ENCODE measurements at regions not wholly inside any gene's neighbourhood (a gene's known extent, or its start where the extent isn't known, plus 50 kb on each side); places are given as distances from the start of the nearest gene placed in this dataset.

- no peak overlapping the region for H3K4me3 ChIP-seq
- intact Hi-C loops (cut with DNase I), result no loop called here
- no peaks in the 10 kb centered on the region for H3K36me3 ChIP-seq
- TF ChIP-seq, protein P1, sequence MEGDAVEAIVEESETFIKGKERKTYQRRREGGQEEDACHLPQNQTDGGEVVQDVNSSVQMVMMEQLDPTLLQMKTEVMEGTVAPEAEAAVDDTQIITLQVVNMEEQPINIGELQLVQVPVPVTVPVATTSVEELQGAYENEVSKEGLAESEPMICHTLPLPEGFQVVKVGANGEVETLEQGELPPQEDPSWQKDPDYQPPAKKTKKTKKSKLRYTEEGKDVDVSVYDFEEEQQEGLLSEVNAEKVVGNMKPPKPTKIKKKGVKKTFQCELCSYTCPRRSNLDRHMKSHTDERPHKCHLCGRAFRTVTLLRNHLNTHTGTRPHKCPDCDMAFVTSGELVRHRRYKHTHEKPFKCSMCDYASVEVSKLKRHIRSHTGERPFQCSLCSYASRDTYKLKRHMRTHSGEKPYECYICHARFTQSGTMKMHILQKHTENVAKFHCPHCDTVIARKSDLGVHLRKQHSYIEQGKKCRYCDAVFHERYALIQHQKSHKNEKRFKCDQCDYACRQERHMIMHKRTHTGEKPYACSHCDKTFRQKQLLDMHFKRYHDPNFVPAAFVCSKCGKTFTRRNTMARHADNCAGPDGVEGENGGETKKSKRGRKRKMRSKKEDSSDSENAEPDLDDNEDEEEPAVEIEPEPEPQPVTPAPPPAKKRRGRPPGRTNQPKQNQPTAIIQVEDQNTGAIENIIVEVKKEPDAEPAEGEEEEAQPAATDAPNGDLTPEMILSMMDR (IDR thresholded peaks at IDR 0.05), result no peak
- H3K27me3 ChIP-seq, result no peaks in the 10 kb centered on the region
- DNase-seq (no peak), ATAC-seq (no peak)
- H3K9me3 ChIP-seq, result peaks cover 0 to 2% of the 10 kb centered on the region in 2 donors
- no peak overlapping the region for H3K27ac ChIP-seq
- no peaks in the 10 kb centered on the region for H3K4me1 ChIP-seq
These were observed 267.1 kb upstream of the TMTC4 start for GRCh38 chr13:100941377-100942368.

DNA sequence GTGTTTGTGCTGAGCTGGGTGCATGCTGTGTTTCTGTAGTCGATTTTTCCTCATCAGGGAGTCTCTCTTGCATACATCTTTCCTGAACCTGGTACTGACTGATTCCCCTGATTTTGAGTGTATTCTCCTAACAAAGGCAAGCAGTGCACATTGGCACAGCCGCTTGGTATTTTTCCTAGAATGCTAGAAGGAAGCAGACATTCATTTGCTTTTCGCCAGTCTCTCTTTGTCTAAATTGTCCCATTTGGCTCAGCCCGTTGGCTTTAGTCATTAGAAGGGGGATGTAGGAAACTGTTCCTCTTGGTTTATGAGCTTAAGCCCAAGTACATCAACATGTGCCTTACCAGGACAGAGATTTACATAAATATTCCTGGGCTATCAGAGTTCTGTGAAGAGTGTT, 266.1 kb upstream of the TMTC4 start:
- H3K27me3 ChIP-seq, result no peaks in the 10 kb centered on the region
- TF ChIP-seq, protein P1 (IDR thresholded peaks at IDR 0.05), result no peak
- no peak for DNase-seq
- no peak overlapping the region for H3K4me3 ChIP-seq
- no peak for ATAC-seq
- no peaks in the 10 kb centered on the region for H3K4me1 ChIP-seq
- H3K27ac ChIP-seq, result no peak overlapping the region
- peaks cover 0 to 2% of the 10 kb centered on the region in 2 donors for H3K9me3 ChIP-seq
- H3K36me3 ChIP-seq, result no peaks in the 10 kb centered on the region
- intact Hi-C loops (cut with DNase I), result no loop called here

DNA sequence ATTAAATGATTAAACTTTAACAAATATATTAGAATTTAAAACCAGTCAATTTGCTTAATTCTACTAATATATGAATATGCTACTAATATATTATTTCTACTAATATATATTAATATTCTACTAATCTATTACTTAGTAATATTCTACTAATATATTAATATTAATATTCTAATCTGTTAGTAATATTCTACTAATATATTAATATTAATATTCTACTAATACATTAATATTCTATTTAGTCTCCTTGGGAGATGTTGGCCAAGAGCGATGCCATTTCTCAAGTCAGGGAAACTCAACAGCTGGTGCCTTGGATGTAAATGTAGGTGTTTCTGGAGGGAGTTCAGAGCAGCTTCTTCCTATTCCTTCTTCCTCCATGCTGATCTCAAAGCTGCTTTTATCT, 259.2 kb upstream of the TMTC4 start:
- H3K4me3 ChIP-seq, result no peak overlapping the region
- H3K9me3 ChIP-seq, result peaks cover 0 to 2% of the 10 kb centered on the region in 2 donors
- H3K4me1 ChIP-seq, result no peaks in the 10 kb centered on the region
- intact Hi-C loops (cut with DNase I), result no loop called here
- DNase-seq (no peak), ATAC-seq (no peak)
- H3K27me3 ChIP-seq, result no peaks in the 10 kb centered on the region
- TF ChIP-seq, protein P1 (IDR thresholded peaks at IDR 0.05), result no peak
- no peak overlapping the region for H3K27ac ChIP-seq
- no peaks in the 10 kb centered on the region for H3K36me3 ChIP-seq

DNA sequence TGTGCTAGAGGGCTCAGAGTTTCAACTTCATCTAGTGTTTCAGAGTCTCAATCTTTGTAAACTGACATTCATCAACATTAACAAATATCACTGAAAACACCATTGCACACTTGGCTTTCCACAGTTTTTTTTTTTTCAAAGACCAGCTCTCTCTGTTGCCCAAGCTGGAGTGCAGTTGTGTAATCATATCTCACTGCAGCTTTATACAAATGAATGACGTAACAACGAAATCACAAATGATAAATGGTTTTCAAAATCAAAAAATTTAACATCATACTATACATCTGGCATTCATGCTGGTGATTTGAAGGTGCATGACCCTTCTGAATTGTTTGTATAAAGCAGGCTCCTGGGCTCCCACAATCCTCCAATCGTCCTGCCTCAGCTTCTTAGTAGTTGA, 248.0 kb upstream of the TMTC4 start:
- H3K4me1 ChIP-seq, result no peaks in the 10 kb centered on the region
- DNase-seq (no peak), ATAC-seq (no peak)
- intact Hi-C loops (cut with DNase I), result no loop called here
- no peak overlapping the region for H3K27ac ChIP-seq
- no peaks in the 10 kb centered on the region for H3K27me3 ChIP-seq
- no peak overlapping the region for H3K4me3 ChIP-seq
- TF ChIP-seq, protein P1 (IDR thresholded peaks at IDR 0.05), result no peak
- no peaks in the 10 kb centered on the region for H3K36me3 ChIP-seq
- H3K9me3 ChIP-seq, result no peaks in the 10 kb centered on the region

- H3K36me3 ChIP-seq, result no peaks in the 10 kb centered on the region
- H3K4me3 ChIP-seq, result no peak overlapping the region
- intact Hi-C loops (cut with DNase I), result no loop called here
- no peaks in the 10 kb centered on the region for H3K9me3 ChIP-seq
- DNase-seq, result no peak
- H3K27ac ChIP-seq, result no peak overlapping the region
- no peak for ATAC-seq
- H3K4me1 ChIP-seq, result no peaks in the 10 kb centered on the region
- TF ChIP-seq, protein P1 (IDR thresholded peaks at IDR 0.05), result no peak
- H3K27me3 ChIP-seq, result no peaks in the 10 kb centered on the region
These were observed 246.5 kb upstream of the TMTC4 start for GRCh38 chr13:100921139-100921538.

Measured in left lung (tissue), 4 donors.